WTC11 (cell line): ENCODE measurements at regions not wholly inside any gene's neighbourhood (a gene's known extent, or its start where the extent isn't known, plus 50 kb on each side); places are given as distances from the start of the nearest gene placed in this dataset.

Source experiments
- ATAC-seq: fragments of 200-7000 bp; cut with Tn5 transposase; 2 replicates; pipeline ENCODE4 v1.10.0; 2021; ENCODE audit warnings: mild to moderate bottlenecking, moderate library complexity
- CTCF ChIA-PET: fragments of 300-600 bp; sonication (Branson Sonifier 250); formaldehyde crosslinking; loops from one replicate; lab custom pipeline; 2021; ENCODE audit warnings: antibody characterized with exemption; lab: Charles Lee
- POLR2A ChIA-PET: fragments of 350-600 bp; sonication (Branson Sonifier 250); formaldehyde crosslinking; loops from one replicate; lab custom pipeline; 2021; ENCODE audit warnings: antibody characterized with exemption; lab: Charles Lee
- DNase-seq: peaks from one replicate; pipeline ENCODE4 v3.0.0; 2021; ENCODE audit warnings: low spot score
- H3K27ac Mint-ChIP-seq: 2 replicates; pipeline ENCODE4 v1.8.0; 2021; ENCODE audit warnings: mixed read lengths
- H3K27me3 Mint-ChIP-seq: 2 replicates; pipeline ENCODE4 v1.8.0; 2021; ENCODE audit warnings: low read depth, mild to moderate bottlenecking, moderate library complexity, mixed read lengths
- H3K36me3 Mint-ChIP-seq: 2 replicates; pipeline ENCODE4 v1.8.0; 2021; ENCODE audit warnings: mixed read lengths
- H3K4me1 Mint-ChIP-seq: 2 replicates; pipeline ENCODE4 v1.8.0; 2022; ENCODE audit warnings: mixed read lengths
- H3K4me3 Mint-ChIP-seq: 2 replicates; pipeline ENCODE4 v1.8.0; 2021; ENCODE audit warnings: mild to moderate bottlenecking, moderate library complexity, mixed read lengths
- H3K9me3 Mint-ChIP-seq: 2 replicates; pipeline ENCODE4 v1.8.0; 2021; ENCODE audit warnings: mixed read lengths
- GRHL2 ChIP-seq: fragments of 250-450 bp; sonication (Bioruptor Pico); IDR thresholded peaks from 2 replicates; pipeline ENCODE4 v1.8.0; 2022; ENCODE audit warnings: mild to moderate bottlenecking, moderate library complexity; ENCODE audit not compliant: insufficient replicate concordance, severe bottlenecking
- JUN ChIP-seq: sonication (generic); formaldehyde crosslinking; IDR thresholded peaks from 2 replicates; pipeline ENCODE4 v1.8.0; 2023; ENCODE audit warnings: mild to moderate bottlenecking, missing genetic modification reagents
- KAT7 ChIP-seq: sonication (generic); formaldehyde crosslinking; IDR thresholded peaks from 2 replicates; pipeline ENCODE4 v1.8.1; 2023; ENCODE audit warnings: missing genetic modification reagents, mild to moderate bottlenecking, borderline replicate concordance
- NR2C2 ChIP-seq: sonication (generic); formaldehyde crosslinking; IDR thresholded peaks from 2 replicates; pipeline ENCODE4 v1.8.0; 2022; ENCODE audit warnings: mild to moderate bottlenecking, missing genetic modification reagents
- PRDM15 ChIP-seq: sonication (generic); formaldehyde crosslinking; IDR thresholded peaks from 2 replicates; pipeline ENCODE4 v1.8.0; 2022; ENCODE audit warnings: missing genetic modification reagents
- SMAD4 ChIP-seq: sonication (generic); formaldehyde crosslinking; IDR thresholded peaks from 2 replicates; pipeline ENCODE4 v1.8.0; 2022; ENCODE audit warnings: mild to moderate bottlenecking, missing genetic modification reagents
- TEAD4 ChIP-seq: sonication (generic); formaldehyde crosslinking; IDR thresholded peaks from 2 replicates; pipeline ENCODE4 v1.8.0; 2022; ENCODE audit warnings: mild to moderate bottlenecking, missing genetic modification reagents
- ZBTB21 ChIP-seq: sonication (generic); formaldehyde crosslinking; IDR thresholded peaks from 2 replicates; pipeline ENCODE4 v1.8.1; 2023; ENCODE audit warnings: mild to moderate bottlenecking, missing genetic modification reagents, borderline replicate concordance
- ZNF416 ChIP-seq: fragments of 250-450 bp; sonication (Bioruptor Pico); IDR thresholded peaks from 2 replicates; pipeline ENCODE4 v1.9.0; 2021; ENCODE audit warnings: mild to moderate bottlenecking, inconsistent platforms
- ZNF423 ChIP-seq: fragments of 250-450 bp; sonication (Bioruptor Pico); IDR thresholded peaks from 2 replicates; pipeline ENCODE4 v2.1.2; 2022; ENCODE audit warnings: mild to moderate bottlenecking, moderate library complexity
- ZNF512 ChIP-seq: sonication (generic); formaldehyde crosslinking; IDR thresholded peaks from 2 replicates; pipeline ENCODE4 v1.8.1; 2022; ENCODE audit warnings: missing genetic modification reagents, borderline replicate concordance
- ZNF532 ChIP-seq: fragments of 250-450 bp; sonication (Bioruptor Pico); IDR thresholded peaks from 2 replicates; pipeline ENCODE4 v1.9.0; 2021; ENCODE audit warnings: mild to moderate bottlenecking, borderline replicate concordance
- TF ChIP-seq, protein P1 (sequence below): sonication (generic); formaldehyde crosslinking; conservative IDR thresholded peaks from 2 replicates; pipeline ENCODE4 v1.8.1; 2022; ENCODE audit warnings: mild to moderate bottlenecking, missing genetic modification reagents
- TF ChIP-seq, protein P2 (sequence below): sonication (generic); formaldehyde crosslinking; IDR thresholded peaks from 2 replicates; pipeline ENCODE4 v1.8.0; 2022; ENCODE audit warnings: mild to moderate bottlenecking, missing genetic modification reagents
- TF ChIP-seq, protein P3 (sequence below): sonication (generic); formaldehyde crosslinking; IDR thresholded peaks from 2 replicates; pipeline ENCODE4 v1.8.0; 2023; ENCODE audit warnings: missing genetic modification reagents

DNA sequence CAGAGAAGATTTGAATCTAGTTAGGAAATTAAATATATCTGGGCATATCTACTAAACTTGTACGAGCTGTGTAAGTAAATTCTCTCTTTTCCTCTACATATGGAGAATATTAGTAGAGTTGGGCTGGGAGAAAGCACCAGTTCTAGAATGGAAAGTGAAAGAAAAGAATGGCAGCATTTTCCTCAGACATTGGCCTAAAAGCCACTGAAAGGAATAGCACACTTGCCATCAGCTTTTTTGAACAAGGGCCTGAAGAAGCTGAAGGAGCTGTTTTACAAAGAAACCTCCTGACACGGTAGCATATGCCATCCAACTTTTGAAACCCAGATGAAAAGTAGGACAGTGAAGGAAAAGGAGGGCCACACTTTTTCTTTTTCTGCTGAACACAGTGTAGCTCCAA lies 1563.7 kb upstream of the TENM4 start (continued):
- TF ChIP-seq ZNF532 (CRISPR knock-in tag): no peak
- no peak for TF ChIP-seq ZBTB21 (CRISPR knock-in tag)

GRCh38 chr11:81002374-81002773 lies 1561.5 kb upstream of the TENM4 start:
- Mint-ChIP-seq H3K4me3 (no peak overlapping the region), H3K36me3 (no peaks in the 10 kb centered on the region), H3K4me1 (peaks cover 1% of the 10 kb centered on the region), H3K27ac (no peak overlapping the region), H3K9me3 (no peaks in the 10 kb centered on the region), H3K27me3 (no peaks in the 10 kb centered on the region)
- no peak for ATAC-seq
- ChIA-PET POLR2A (no interaction called here), CTCF (no interaction called here)
- no peak for DNase-seq
- TF ChIP-seq NR2C2 (CRISPR knock-in tag) (no peak), PRDM15 (CRISPR knock-in tag) (no peak), ZNF423 (CRISPR knock-in tag) (no peak), TEAD4 (CRISPR knock-in tag) (no peak), KAT7 (CRISPR knock-in tag) (no peak), ZNF532 (CRISPR knock-in tag) (no peak)
- TF ChIP-seq, protein P1, sequence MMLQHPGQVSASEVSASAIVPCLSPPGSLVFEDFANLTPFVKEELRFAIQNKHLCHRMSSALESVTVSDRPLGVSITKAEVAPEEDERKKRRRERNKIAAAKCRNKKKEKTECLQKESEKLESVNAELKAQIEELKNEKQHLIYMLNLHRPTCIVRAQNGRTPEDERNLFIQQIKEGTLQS (CRISPR knock-in tag): no peak

GRCh38 chr11:81000735-81001134 lies 1559.9 kb upstream of the TENM4 start:
- H3K27me3 Mint-ChIP-seq: no peaks in the 10 kb centered on the region
- no peak overlapping the region for H3K27ac Mint-ChIP-seq
- no peak for DNase-seq
- CTCF ChIA-PET: no interaction called here
- no peak for ATAC-seq
- POLR2A ChIA-PET: no interaction called here
- H3K9me3 Mint-ChIP-seq: no peaks in the 10 kb centered on the region
- H3K36me3 Mint-ChIP-seq: no peaks in the 10 kb centered on the region
- peaks cover 14% of the 10 kb centered on the region for H3K4me1 Mint-ChIP-seq
- H3K4me3 Mint-ChIP-seq: no peak overlapping the region
- TF ChIP-seq ZNF512: no peak
- TF ChIP-seq, protein P2, sequence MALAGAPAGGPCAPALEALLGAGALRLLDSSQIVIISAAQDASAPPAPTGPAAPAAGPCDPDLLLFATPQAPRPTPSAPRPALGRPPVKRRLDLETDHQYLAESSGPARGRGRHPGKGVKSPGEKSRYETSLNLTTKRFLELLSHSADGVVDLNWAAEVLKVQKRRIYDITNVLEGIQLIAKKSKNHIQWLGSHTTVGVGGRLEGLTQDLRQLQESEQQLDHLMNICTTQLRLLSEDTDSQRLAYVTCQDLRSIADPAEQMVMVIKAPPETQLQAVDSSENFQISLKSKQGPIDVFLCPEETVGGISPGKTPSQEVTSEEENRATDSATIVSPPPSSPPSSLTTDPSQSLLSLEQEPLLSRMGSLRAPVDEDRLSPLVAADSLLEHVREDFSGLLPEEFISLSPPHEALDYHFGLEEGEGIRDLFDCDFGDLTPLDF (CRISPR knock-in tag): no peak
- TF ChIP-seq, protein P3, sequence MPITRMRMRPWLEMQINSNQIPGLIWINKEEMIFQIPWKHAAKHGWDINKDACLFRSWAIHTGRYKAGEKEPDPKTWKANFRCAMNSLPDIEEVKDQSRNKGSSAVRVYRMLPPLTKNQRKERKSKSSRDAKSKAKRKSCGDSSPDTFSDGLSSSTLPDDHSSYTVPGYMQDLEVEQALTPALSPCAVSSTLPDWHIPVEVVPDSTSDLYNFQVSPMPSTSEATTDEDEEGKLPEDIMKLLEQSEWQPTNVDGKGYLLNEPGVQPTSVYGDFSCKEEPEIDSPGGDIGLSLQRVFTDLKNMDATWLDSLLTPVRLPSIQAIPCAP (CRISPR knock-in tag): no peak
- TF ChIP-seq JUN: no peak
- no peak for TF ChIP-seq SMAD4 (CRISPR knock-in tag)
- TF ChIP-seq GRHL2: no peak
- no peak for TF ChIP-seq ZNF423 (CRISPR knock-in tag)
- TF ChIP-seq ZNF416: no peak
